ENCODE measurements at regions not wholly inside any gene's neighbourhood (a gene's known extent, or its start where the extent isn't known, plus 50 kb on each side); places are given as distances from the start of the nearest gene placed in this dataset.

DNA sequence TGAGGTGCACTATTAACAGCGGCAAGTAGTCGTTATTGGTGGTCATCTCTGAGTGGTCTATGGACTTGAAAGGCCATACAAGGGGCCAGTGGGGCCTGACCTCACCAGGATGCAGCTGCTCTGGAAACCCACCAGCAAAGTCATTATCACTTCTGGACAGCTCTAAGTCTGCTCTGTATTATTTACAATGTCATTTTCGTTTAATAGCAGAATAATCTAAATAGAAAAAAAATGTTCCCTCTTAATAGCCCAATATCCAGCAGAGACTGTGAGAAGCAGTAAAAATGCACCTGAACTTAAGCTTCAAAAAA is 85.0 kb upstream of the EED start:
- Histone ChIP-seq H3K4me1 (ENCODE audit: control insufficient read depth in 2 of 2, insufficient read depth in 1 of 2, low read depth in 1 of 2, low read length in 2 of 2) (no peaks in the 10 kb centered on the region), H3K4me3 (ENCODE audit: low read length in 2 of 2) (no peak overlapping the region), H3K23ac (ENCODE audit: low read depth, low read length, poor library complexity) (no peak overlapping the region), H2AFZ (ENCODE audit: low read length) (no peak overlapping the region), H3K27ac (replicated peaks; ENCODE audit: low read length) (no peak overlapping the region), H3K18ac (ENCODE audit: low read length) (no peak overlapping the region), H4K8ac (ENCODE audit: low read depth, low read length) (no peak overlapping the region), H3K9ac (ENCODE audit: low read depth, low read length, poor library complexity) (no peak overlapping the region), H2BK5ac (ENCODE audit: low read length) (no peak overlapping the region), H3K14ac (ENCODE audit: low read length) (no peak overlapping the region), H3K79me1 (ENCODE audit: low read depth, low read length) (no peaks in the 10 kb centered on the region), H2BK12ac (ENCODE audit: low read length) (no peak overlapping the region), H2BK15ac (ENCODE audit: low read length) (no peak overlapping the region), H3K9me3 (replicated peaks in 1 of 2; ENCODE audit: control insufficient read depth in 2 of 2, insufficient read depth in 1 of 2, low read depth in 1 of 2, low read length in 2 of 2) (no peaks in the 10 kb centered on the region), H4K91ac (ENCODE audit: low read depth, low read length, poor library complexity) (no peak overlapping the region), H3K4me2 (ENCODE audit: insufficient read depth, low read length, poor library complexity, severe bottlenecking) (no peak overlapping the region), H3K36me3 (replicated peaks in 1 of 2; ENCODE audit: control insufficient read depth in 2 of 2, insufficient read depth in 2 of 2, low read length in 2 of 2) (no peaks in the 10 kb centered on the region), H2BK120ac (ENCODE audit: low read depth, low read length) (no peak overlapping the region), H2AK5ac (ENCODE audit: low read depth, low read length) (no peak overlapping the region), H3K27me3 (ENCODE audit: control insufficient read depth in 3 of 3, insufficient read depth in 3 of 3, low read depth in 1 of 3, low read length in 3 of 3) (peaks cover 0 to 3% (median 0%) of the 10 kb centered on the region in 3 experiments), H3K4ac (ENCODE audit: low read length) (no peak overlapping the region)
- WGBS, 2 donors (ENCODE audit: extremely low coverage in 2 of 2, insufficient read length in 2 of 2, insufficient replicate concordance in 1 of 2): no CpG with 5 or more reads among the region's 3 CpGs
- DNase-seq (ENCODE audit: low spot score): no peak

DNA sequence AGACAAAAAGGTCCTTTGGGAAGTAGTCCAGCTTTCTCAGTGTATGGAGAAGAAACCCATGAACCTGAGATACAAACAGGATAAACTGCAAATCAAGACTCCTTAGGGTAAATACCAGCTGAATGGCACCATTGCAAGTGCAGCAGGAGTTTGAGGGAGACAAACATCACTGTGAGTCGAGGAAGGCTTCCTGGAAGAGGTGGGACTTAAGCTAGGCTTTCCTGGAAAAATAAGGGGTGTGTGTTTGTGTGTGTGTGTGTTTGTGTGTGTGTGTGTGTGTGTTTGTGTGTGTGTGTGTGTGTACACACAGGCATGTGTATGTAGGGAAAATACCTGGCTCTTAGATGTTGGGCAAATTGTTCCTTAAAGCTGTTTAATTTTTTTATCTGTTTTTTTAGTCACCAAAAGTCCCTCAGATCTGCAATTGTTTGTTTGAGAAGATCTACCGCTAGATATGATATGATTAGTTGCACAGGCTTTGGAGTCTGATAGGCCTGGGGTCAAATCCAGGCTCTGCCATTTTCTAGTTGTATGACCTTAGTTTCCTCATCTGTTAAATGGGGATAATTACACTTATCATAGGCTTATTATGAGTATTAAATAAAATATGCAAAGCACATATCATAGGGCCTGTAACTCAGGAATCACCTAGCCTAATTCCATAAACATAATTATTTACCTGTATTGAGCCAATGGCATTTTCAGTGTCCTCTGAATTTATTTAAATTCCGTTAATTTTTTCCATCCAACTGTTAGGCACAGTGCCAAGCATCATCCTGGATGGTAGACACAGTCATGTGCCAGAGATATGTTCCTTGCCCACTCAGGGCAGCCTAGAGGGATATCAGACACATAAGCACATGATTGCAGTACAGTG is 85.6 kb upstream of the EED start:
- Histone ChIP-seq H2BK5ac (ENCODE audit: low read length) (no peak overlapping the region), H3K4me1 (ENCODE audit: control insufficient read depth in 2 of 2, insufficient read depth in 1 of 2, low read depth in 1 of 2, low read length in 2 of 2) (no peaks in the 10 kb centered on the region), H3K4me2 (ENCODE audit: insufficient read depth, low read length, poor library complexity, severe bottlenecking) (no peak overlapping the region), H3K27ac (replicated peaks; ENCODE audit: low read length) (no peak overlapping the region), H4K8ac (ENCODE audit: low read depth, low read length) (no peak overlapping the region), H3K23ac (ENCODE audit: low read depth, low read length, poor library complexity) (no peak overlapping the region), H2BK120ac (ENCODE audit: low read depth, low read length) (no peak overlapping the region), H3K4me3 (ENCODE audit: low read length in 2 of 2) (no peak overlapping the region), H2AK5ac (ENCODE audit: low read depth, low read length) (no peak overlapping the region), H2BK15ac (ENCODE audit: low read length) (no peak overlapping the region), H3K9me3 (replicated peaks in 1 of 2; ENCODE audit: control insufficient read depth in 2 of 2, insufficient read depth in 1 of 2, low read depth in 1 of 2, low read length in 2 of 2) (no peaks in the 10 kb centered on the region), H3K79me1 (ENCODE audit: low read depth, low read length) (no peaks in the 10 kb centered on the region), H3K18ac (ENCODE audit: low read length) (no peak overlapping the region), H2BK12ac (ENCODE audit: low read length) (no peak overlapping the region), H3K36me3 (replicated peaks in 1 of 2; ENCODE audit: control insufficient read depth in 2 of 2, insufficient read depth in 2 of 2, low read length in 2 of 2) (no peaks in the 10 kb centered on the region), H3K27me3 (ENCODE audit: control insufficient read depth in 3 of 3, insufficient read depth in 3 of 3, low read depth in 1 of 3, low read length in 3 of 3) (peaks cover 0 to 1% (median 0%) of the 10 kb centered on the region in 3 experiments), H3K4ac (ENCODE audit: low read length) (no peak overlapping the region), H3K9ac (ENCODE audit: low read depth, low read length, poor library complexity) (no peak overlapping the region), H2AFZ (ENCODE audit: low read length) (no peak overlapping the region), H4K91ac (ENCODE audit: low read depth, low read length, poor library complexity) (no peak overlapping the region), H3K14ac (ENCODE audit: low read length) (no peak overlapping the region)
- WGBS, 2 donors (ENCODE audit: extremely low coverage in 2 of 2, insufficient read length in 2 of 2, insufficient replicate concordance in 1 of 2): no CpG with 5 or more reads among the region's 3 CpGs
- no peak for DNase-seq (ENCODE audit: low spot score)

- Histone ChIP-seq H3K27ac (replicated peaks; ENCODE audit: low read length) (no peak overlapping the region), H2AK5ac (ENCODE audit: low read depth, low read length) (no peak overlapping the region), H3K9me3 (replicated peaks in 1 of 2; ENCODE audit: control insufficient read depth in 2 of 2, insufficient read depth in 1 of 2, low read depth in 1 of 2, low read length in 2 of 2) (no peaks in the 10 kb centered on the region), H3K14ac (ENCODE audit: low read length) (no peak overlapping the region), H3K4ac (ENCODE audit: low read length) (no peak overlapping the region), H3K18ac (ENCODE audit: low read length) (no peak overlapping the region), H2AFZ (ENCODE audit: low read length) (no peak overlapping the region), H2BK15ac (ENCODE audit: low read length) (no peak overlapping the region), H4K91ac (ENCODE audit: low read depth, low read length, poor library complexity) (no peak overlapping the region), H3K36me3 (replicated peaks in 1 of 2; ENCODE audit: control insufficient read depth in 2 of 2, insufficient read depth in 2 of 2, low read length in 2 of 2) (no peaks in the 10 kb centered on the region), H3K4me2 (ENCODE audit: insufficient read depth, low read length, poor library complexity, severe bottlenecking) (no peak overlapping the region), H3K27me3 (ENCODE audit: control insufficient read depth in 3 of 3, insufficient read depth in 3 of 3, low read depth in 1 of 3, low read length in 3 of 3) (no peaks in the 10 kb centered on the region), H3K79me1 (ENCODE audit: low read depth, low read length) (no peaks in the 10 kb centered on the region), H3K23ac (ENCODE audit: low read depth, low read length, poor library complexity) (no peak overlapping the region), H2BK5ac (ENCODE audit: low read length) (no peak overlapping the region), H2BK12ac (ENCODE audit: low read length) (no peak overlapping the region), H3K4me3 (ENCODE audit: low read length in 2 of 2) (no peak overlapping the region), H2BK120ac (ENCODE audit: low read depth, low read length) (no peak overlapping the region), H3K9ac (ENCODE audit: low read depth, low read length, poor library complexity) (no peak overlapping the region), H3K4me1 (ENCODE audit: control insufficient read depth in 2 of 2, insufficient read depth in 1 of 2, low read depth in 1 of 2, low read length in 2 of 2) (no peaks in the 10 kb centered on the region), H4K8ac (ENCODE audit: low read depth, low read length) (no peak overlapping the region)
- DNase-seq (ENCODE audit: low spot score): no peak
- WGBS, 2 donors (ENCODE audit: extremely low coverage in 2 of 2, insufficient read length in 2 of 2, insufficient replicate concordance in 1 of 2): no CpG with 5 or more reads among the region's 2 CpGs
These were observed 86.7 kb upstream of the EED start for GRCh38 chr11:86157797-86158378.

DNA sequence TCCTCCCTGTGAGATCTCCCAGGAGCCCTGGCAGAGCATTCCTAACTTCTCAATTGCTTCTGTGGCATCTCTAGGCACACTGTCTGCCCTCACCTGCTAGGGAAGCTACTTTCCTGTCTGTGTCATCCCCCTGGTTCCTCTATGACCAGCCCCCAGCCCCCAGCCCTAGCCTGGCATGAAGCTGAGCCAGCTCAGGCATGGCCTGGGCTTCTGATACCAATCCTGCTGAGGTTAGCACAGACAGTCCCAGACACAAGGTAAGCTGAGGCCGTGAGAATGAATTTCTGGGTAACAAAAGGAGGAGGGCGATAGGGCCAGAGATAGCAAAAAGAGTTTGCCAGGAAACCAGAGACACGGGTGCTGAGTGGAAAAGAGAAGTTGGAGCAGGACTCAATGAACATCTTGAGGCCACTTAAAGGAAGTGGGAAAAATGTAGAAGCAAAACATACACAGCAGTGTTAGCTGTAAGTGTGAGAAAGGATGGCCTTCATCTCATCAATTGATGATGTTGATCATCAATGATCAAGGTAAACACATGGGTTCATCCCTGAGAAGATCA is 87.6 kb upstream of the PICALM start:
- H3K4ac ChIP-seq (ENCODE audit: low read length): no peak overlapping the region
- no peak for DNase-seq (ENCODE audit: low spot score)
- no peak overlapping the region for H3K14ac ChIP-seq (ENCODE audit: low read length)
- H3K27me3 ChIP-seq (ENCODE audit: control insufficient read depth in 3 of 3, insufficient read depth in 3 of 3, low read depth in 1 of 3, low read length in 3 of 3): no peaks in the 10 kb centered on the region
- no peak overlapping the region for H2AFZ ChIP-seq (ENCODE audit: low read length)
- no peak overlapping the region for H3K27ac ChIP-seq (replicated peaks; ENCODE audit: low read length)
- no peak overlapping the region for H3K23ac ChIP-seq (ENCODE audit: low read depth, low read length, poor library complexity)
- no peaks in the 10 kb centered on the region for H3K79me1 ChIP-seq (ENCODE audit: low read depth, low read length)
- no peak overlapping the region for H2BK15ac ChIP-seq (ENCODE audit: low read length)
- no peaks in the 10 kb centered on the region for H3K36me3 ChIP-seq (replicated peaks in 1 of 2; ENCODE audit: control insufficient read depth in 2 of 2, insufficient read depth in 2 of 2, low read length in 2 of 2)
- H3K9ac ChIP-seq (ENCODE audit: low read depth, low read length, poor library complexity): no peak overlapping the region
- H3K4me2 ChIP-seq (ENCODE audit: insufficient read depth, low read length, poor library complexity, severe bottlenecking): no peak overlapping the region
- H4K91ac ChIP-seq (ENCODE audit: low read depth, low read length, poor library complexity): no peak overlapping the region
- WGBS, 2 donors (ENCODE audit: extremely low coverage in 2 of 2, insufficient read length in 2 of 2, insufficient replicate concordance in 1 of 2): no CpG with 5 or more reads among the region's 3 CpGs
- H3K4me1 ChIP-seq (ENCODE audit: control insufficient read depth in 2 of 2, insufficient read depth in 1 of 2, low read depth in 1 of 2, low read length in 2 of 2): peaks cover 0 to 6% of the 10 kb centered on the region in 2 donors
- no peaks in the 10 kb centered on the region for H3K9me3 ChIP-seq (replicated peaks in 1 of 2; ENCODE audit: control insufficient read depth in 2 of 2, insufficient read depth in 1 of 2, low read depth in 1 of 2, low read length in 2 of 2)
- no peak overlapping the region for H2BK120ac ChIP-seq (ENCODE audit: low read depth, low read length)
- H3K18ac ChIP-seq (ENCODE audit: low read length): no peak overlapping the region
- no peak overlapping the region for H4K8ac ChIP-seq (ENCODE audit: low read depth, low read length)
- H2BK12ac ChIP-seq (ENCODE audit: low read length): no peak overlapping the region
- H2BK5ac ChIP-seq (ENCODE audit: low read length): no peak overlapping the region
- no peak overlapping the region for H3K4me3 ChIP-seq (ENCODE audit: low read length in 2 of 2)
- H2AK5ac ChIP-seq (ENCODE audit: low read depth, low read length): no peak overlapping the region

Measured in neuronal stem cell (in vitro differentiated cells).